Right lobe of liver (tissue), 4 donors: ENCODE measurements at regions not wholly inside any gene's neighbourhood (a gene's known extent, or its start where the extent isn't known, plus 50 kb on each side); places are given as distances from the start of the nearest gene placed in this dataset.

Experiments used
- POLR2A ChIP-seq: fragments of 450-650 bp; IDR thresholded peaks from one replicate; pipeline ENCODE4 v1.6.1; 2017; ENCODE audit warnings: antibody characterized with exemption, mild to moderate bottlenecking
- TF ChIP-seq, protein P1 (sequence below), 4 donors: fragments of 200-600 bp in 3 of 4; fragments of 450-650 bp in 1 of 4; IDR thresholded peaks; one replicate each; pipeline versions ENCODE4 v1.5.1 to v1.8.0; 2016 to 2022; ENCODE audit warnings: antibody characterized with exemption in 4 of 4, mild to moderate bottlenecking in 2 of 4
- donor health status: DM: no; HTN: no; CAD: no.
- donor health status: DM: no; HTN: no; CAD: no.
- donor health status: DM: no; HTN: yes; CAD: no.

DNA sequence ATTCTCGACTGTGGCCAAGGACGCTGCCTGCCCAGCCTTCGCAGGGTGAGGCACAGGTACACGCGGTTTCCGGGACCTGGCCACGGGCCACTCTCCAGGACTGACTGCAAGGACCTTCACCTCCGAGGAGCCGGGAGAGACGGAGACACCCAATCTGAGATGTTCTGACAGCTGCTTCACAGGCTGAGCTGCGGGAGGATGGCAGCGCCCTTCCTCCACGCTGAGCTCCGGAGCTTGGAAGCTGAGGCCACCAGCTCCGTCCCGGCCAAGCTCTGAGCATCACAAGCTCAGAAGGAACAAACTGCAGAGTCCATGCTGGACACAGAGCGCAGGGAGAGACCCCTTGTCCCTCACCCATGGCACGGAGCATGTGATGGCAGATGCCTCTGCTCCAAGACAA is 71.1 kb upstream of the CTDP1 start:
- TF ChIP-seq, protein P1, sequence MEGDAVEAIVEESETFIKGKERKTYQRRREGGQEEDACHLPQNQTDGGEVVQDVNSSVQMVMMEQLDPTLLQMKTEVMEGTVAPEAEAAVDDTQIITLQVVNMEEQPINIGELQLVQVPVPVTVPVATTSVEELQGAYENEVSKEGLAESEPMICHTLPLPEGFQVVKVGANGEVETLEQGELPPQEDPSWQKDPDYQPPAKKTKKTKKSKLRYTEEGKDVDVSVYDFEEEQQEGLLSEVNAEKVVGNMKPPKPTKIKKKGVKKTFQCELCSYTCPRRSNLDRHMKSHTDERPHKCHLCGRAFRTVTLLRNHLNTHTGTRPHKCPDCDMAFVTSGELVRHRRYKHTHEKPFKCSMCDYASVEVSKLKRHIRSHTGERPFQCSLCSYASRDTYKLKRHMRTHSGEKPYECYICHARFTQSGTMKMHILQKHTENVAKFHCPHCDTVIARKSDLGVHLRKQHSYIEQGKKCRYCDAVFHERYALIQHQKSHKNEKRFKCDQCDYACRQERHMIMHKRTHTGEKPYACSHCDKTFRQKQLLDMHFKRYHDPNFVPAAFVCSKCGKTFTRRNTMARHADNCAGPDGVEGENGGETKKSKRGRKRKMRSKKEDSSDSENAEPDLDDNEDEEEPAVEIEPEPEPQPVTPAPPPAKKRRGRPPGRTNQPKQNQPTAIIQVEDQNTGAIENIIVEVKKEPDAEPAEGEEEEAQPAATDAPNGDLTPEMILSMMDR (IDR thresholded peaks at IDR 0.05), result no peak
- TF ChIP-seq POLR2A, result no peak
